GM21528 (cell line): ENCODE measurements at regions not wholly inside any gene's neighbourhood (a gene's known extent, or its start where the extent isn't known, plus 50 kb on each side); places are given as distances from the start of the nearest gene placed in this dataset.
"Not testable (repeated sequence)": the region's sequence is repeated elsewhere in the genome, so short reads cannot be mapped to it uniquely, and the experiment has no call there.

Experiments
- ATAC-seq: cut with Tn5 transposase; IDR thresholded peaks from one replicate; pipeline ENCODE4 v1.9.1; 2021; ENCODE audit warnings: mild to moderate bottlenecking, moderate library complexity; ENCODE audit not compliant: unreplicated experiment, low FRiP score

DNA sequence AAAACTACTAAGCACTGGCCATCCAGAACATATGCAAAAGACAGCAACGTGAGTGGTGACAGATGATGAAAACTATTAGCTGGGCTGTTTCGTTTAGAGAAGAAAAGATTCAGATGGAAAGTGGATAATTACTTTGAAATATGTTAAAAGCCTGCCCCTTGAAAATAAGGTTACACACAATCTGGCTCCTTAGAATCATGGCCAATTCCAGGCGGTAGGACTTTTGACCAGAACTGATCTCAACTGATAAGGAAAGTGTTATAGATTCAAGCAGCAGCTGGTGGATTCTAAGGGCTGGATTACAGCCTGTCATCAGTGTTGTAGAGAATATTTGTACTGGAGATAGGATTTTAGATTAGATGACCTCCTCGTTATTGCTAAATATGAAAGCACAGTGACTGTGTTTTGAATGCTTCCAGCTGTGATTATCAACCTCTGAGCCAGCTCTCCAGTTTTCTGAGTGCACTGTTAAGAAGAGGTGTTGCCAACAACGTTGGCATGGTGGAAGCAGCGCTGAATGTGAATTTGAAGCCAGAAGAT is 75.1 kb downstream of the KBTBD2 start:
- ATAC-seq: not testable (repeated sequence)

DNA sequence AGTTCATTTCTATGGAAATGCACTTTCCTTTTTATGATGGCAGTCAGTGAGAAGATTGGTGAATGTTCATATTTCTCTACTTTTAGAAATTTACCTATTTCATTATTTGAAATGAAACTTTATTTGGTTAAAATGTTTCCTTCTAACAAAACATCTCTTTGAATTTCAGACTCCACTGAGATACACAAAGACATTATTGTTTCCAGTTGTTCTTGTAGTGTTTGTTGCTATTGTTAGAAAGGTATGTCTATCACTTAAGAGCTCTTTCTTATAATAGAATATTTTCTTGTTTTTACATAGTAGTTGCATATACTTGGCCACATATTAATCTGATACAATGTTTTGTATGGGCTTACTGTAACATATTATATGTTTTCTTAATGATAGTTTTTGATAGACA is 76.8 kb downstream of the KBTBD2 start:
- not testable (repeated sequence) for ATAC-seq

DNA sequence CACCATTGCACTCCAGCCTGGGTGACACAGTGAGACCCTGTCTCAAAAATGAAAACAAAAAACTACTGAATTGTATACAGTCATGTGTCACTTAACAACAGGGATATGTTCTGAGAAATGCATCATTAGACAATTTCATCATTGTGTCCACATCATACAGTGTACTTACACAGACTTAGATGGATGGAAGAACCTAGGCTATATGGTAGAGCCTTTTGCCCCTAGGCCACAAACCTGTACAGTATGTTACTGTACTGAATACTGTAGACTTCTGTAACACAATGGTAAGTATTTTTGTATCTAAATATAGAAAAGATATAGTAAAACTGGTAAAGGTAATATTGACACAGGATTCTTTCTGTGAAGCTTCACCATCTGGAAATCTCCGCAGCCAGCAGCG is 81.7 kb downstream of the KBTBD2 start:
- no peak for ATAC-seq

DNA sequence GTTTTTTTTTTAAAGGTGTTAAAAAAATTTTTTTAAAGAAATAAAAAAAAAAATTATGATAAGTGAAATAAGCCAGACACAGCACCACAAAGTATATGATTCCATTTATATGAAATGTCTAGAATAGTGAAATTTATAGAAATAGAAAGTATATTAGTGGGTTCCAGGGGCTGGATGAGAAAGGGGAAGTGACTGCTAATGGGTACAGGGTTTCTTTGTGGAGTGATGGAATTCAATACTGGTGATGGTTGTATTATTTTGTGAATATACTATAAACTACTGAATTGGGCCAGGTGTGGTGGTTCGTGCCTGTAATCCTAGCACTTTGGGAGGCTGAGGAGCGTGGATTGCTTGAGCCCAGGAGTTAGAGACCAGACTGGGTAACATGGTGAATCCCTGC is 82.2 kb downstream of the KBTBD2 start:
- ATAC-seq: no peak

DNA sequence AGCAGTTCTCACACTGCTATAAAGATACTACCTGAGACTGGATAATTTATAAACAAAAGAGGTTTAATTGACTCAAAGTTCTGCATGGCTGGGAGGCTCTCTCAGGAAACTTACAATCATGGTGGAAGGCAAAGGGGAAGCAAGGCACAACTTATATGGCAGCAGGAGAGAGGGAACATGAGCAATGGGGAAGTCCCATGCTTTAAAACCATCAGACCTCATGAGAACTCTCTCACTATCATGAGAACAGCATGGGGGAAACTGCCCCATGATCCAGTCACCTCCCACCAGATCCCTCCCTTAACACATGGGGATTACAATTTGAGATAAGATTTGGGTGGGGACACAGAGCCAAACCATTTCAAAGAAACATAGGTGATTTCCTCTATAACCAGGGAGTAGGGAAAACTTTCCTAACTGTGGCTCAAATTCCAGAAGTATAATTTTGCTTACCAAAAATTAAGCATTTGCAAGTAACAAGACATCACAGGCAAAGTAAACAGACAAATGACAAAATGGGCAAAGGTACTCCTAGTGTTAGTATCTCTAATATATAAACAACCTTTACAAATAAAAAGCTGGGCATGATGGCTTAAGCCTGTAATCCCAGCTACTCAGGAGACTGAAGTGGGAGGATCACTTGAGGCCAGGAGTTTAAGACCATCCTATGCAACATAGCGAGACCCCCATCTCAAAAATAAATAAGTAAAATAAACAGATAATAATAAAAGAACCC is 88.0 kb downstream of the KBTBD2 start:
- ATAC-seq: no peak

DNA sequence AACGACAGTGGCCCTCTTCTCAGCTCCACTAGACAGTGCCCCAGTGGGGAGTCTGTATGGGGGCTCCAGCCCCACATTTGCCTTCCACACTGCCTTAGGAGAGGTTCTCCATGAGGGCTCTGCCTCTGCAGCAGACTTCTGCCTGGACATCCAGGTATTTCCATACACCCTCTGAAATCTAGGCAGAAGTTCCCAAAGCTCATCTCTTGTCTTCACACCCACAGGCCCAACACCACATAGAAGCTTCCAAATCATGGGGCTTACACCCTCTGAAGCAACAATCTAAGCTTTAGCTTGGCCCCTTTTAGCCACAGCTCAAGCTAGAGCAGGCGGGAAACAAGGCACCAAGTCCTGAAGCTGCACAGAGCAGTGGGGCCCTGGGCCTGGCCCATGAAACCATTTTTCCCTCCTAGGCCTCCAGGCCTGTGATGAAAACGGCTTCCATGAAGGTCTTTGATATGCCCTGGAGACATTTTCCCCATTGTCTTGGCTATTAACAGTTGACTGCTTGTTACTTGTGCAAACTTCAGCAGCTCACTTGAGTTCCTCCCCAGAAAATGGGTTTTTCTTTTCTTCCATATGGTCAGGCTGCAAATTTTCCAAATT is 89.2 kb downstream of the KBTBD2 start:
- ATAC-seq: no peak

DNA sequence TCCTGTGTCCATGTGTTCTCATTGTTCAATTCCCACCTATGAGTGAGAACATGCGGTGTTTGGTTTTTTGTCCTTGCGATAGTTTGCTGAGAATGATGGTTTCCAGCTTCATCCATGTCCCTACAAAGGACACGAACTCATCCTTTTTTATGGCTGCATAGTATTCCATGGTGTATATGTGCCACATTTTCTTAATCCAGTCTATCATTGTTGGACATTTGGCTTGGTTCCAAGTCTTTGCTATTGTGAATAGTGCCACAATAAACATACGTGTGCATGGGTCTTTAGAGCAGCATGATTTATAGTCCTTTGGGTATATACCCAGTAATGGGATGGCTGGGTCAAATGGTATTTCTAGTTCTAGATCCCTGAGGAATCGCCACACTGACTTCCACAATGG is 98.5 kb downstream of the KBTBD2 start:
- not testable (repeated sequence) for ATAC-seq

DNA sequence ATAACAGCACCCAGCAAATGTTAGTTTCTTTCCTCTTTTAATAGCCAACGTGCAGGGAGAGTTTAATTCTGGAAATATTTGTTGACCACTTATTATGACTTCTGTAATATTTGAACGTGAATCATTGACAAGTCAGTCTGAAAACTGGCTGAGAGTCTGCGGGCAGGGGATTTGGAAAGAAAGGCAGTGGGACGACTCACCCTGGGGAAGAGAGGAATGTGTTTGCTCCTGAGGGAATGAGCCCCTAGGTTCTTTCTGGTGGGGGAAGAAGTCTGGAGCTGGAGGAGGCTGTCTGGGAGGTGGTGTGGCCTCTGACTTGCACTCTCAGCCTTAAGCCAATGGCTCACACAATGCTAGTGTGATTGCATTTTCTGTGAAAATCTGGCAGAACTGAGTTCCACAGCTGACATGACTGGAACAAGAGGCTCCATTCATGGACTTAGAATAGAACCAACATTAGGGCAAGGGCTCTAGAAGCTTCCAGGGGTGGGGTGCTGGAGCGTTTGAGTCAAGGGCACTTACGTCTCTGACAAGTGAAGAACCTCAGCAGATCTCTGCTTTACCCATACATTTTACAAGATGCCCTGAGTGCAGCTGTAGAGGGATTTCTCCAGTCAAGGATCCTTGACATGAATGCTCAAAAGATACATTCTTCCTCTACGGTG is 100.7 kb downstream of the KBTBD2 start:
- not testable (repeated sequence) for ATAC-seq

DNA sequence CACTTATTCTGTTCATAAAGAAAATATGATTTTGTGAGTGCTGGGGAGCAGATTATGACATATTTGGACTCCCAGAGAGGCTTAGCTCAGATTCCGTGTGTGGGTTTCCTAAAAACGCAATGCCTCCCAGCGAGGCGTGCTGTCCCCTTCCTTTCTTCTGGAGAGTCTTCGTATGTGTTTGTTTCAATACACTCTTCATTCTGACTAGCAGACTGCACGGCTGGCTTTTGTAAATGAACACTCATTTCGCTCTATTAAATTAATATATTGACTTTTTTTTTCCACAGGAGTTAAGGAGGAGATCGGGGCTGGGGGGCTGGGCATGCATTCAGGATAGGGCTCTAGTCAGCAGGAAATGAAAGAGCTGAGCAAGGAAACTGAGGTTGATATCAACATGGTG is 102.3 kb downstream of the KBTBD2 start:
- not testable (repeated sequence) for ATAC-seq

DNA sequence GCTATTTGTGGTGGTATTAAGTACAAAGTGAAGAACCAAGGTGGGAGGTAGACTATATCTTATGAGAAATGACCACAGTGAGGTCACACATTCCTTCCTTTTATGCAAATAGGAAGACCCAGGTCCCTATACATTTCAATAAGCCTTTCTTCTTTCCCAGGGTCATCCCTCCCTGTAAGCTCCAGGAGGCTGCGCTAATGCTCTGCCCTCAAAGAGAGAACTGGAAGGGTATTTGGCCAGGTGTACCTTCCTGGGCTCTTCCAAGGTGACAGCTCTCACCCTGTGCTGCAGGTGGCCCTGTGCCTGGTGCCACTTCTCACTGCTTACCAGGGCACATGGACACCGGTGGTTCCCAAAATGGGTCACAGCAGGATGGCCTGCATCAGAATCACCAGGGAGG is 103.4 kb downstream of the KBTBD2 start:
- ATAC-seq: not testable (repeated sequence)

DNA sequence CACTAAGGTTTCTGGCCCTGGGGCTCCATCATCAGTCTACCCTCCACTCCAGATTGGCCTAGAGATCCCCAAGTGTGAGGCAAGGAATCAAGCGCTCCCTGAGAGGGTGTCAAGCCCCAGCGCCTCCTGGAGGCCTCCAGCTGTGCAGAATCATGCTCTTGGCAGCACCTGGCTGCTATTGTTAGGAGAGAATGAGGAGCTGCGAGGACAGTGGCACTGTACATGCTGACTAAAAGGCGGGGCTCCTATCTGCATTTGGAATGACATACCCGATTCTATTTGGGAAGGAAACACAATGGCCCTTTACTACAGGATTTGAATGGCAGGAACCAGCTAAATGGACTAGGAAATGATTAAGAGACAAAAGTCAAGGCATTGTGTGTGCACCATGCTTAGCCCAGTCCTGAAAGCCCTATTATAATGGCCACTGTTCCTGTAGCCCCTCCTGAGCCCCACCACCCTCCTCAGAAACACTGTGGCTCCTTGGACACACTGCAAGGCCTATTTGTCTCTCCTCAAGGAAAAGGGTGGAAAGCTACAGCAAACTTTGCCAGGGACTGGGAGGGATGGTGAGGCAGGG is 106.1 kb downstream of the KBTBD2 start:
- ATAC-seq: not testable (repeated sequence)

DNA sequence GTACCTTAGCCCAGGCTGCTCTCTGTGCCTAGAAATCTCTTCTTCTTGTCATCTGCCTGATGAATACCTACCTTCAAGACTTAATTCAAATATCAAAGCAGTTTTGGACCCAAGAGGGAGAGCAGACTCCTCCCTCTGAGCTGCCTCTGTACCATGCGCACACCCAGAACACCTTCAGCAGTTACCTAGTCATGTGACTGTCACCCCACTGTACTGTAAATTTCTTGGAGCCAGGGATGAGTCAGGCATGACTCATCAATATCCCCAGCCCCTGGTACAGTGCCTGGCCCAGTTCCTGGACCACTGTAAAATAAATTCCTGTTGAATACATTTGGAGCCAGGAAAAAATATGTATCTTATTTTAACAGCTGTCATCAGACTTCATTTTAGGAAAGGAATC is 111.7 kb downstream of the KBTBD2 start:
- not testable (repeated sequence) for ATAC-seq

DNA sequence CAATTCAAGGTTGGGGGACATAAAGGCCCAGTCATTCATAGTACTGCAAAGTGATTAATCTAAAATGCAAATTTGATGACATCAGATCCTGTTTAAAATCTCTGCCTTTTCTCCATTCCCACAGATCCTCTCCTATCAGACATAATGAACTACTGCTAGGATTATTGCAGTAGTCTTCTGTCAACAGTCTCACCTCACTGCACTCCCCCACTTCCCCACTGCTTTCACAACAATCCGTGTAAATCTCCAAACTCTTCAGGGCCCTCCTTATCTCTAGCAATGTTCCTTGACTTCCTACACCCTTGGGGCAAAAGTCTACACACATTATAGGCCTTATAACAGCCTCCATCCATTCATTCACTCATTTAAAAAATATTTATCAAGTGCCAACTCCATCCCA is 112.4 kb downstream of the KBTBD2 start:
- ATAC-seq: no peak

DNA sequence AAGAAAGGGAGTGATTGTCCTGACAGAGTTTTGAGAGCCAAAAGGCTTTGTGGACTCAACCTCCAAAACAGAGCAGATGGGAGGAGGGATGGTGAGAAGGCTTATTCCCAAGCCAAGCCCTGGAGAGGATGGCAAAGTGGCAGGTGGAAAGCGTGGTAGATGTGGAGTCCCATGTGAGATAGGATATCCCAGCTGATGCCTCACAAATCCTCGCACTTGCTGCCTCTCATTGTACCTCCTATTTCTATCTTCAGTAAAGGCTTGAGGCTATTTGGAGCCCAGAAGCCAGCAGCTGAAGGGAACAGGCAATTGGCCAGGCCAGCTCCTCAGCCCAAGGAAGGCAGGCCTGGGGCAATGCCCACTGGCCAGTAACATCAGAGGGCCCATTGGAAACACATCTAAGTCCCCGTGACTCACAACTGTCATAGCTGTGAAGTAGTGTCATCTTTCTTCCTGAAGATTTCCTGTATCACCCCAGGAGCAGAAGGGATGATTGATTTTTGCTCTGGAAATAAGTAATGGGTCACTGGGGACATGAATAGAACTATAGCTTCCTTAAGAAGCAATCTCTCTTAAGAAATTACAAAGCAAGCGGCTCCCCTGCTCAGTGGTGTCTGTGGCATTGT is 114.4 kb downstream of the KBTBD2 start:
- not testable (repeated sequence) for ATAC-seq

DNA sequence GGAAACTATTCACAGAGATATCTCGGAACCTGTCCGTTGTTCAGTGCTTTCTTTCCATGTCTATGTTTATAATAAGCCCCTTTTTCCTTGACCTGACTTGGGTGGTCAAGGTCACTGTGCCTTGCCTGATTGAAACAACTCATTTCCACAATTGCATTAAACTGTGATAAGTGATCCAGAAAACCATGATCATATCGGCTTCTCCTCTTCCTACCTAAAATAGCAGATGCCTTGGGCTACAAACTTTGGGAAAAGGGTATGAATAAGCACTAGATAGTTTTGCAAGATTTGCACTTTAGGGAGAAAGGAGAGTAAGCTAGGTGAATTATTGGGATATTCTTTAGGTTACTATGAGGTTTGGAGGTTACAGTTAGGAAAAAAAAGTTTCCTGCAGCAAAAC is 115.2 kb downstream of the KBTBD2 start:
- ATAC-seq: not testable (repeated sequence)

DNA sequence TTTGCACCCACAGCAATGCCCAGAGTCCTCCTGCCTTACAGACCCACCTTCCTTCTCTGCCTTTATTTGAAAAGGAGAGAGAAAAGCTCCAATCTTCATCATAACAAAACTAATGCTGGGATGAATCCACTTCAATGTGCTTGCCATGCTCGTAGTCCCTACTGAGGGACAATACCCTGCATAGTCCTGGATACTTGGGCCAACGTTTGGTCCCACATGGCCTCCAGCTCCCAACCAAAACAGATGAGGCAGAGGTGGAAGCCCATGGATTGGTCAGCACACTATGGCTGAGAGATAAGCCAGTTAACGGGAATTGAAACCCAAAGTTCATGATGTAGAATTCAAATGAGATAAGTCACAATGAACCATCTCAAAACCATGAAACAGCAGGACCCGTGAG is 115.8 kb downstream of the KBTBD2 start:
- not testable (repeated sequence) for ATAC-seq

DNA sequence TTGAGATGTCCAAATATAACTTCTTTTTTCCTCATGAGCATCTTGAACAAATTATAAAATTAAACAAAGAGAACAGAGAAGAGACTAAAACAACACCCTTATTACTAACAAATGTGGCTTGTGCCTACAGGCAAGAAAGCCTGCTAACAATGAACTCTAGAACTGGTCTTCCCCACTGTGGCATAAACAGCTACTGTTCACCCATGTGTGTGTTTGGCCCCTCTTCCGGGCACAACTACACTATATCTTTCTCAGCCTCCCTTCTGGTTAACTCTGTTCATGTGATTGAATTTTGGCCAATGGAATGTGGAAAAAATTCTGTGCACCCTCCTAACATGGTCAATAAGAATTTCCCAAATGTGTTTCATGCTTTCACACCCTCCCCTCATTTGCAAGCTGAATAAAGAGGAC is 117.0 kb downstream of the KBTBD2 start:
- no peak for ATAC-seq

DNA sequence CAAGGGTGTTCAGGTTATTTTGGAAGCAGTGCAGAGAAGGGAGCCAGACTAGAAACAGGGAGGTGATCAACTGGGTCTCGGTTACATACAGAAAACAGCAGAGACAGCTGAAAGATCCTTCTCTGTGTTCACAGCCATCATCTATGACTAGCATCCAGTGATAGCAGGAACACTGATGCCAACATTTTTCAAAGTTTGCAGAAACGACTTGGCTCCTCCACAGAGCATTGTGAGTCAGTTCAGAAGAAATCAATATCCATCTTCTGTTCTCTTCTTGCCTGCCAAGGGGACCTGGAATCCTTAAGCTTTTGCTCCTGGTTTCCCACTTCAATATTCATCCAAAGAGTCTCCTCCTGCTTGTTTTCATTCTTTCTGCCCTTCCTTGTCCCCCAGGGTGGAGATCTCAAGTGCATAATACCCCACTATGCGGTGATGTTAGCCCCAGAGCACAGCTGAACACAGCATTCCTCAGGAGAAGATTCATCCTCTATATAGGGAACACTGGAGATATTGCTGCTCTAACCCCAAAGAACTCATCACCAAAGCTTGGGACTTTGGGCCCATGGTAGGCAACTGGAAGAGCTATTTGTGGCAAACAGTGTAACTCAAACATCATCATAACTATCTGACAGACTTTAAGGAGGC is 122.6 kb downstream of the KBTBD2 start:
- not testable (repeated sequence) for ATAC-seq

DNA sequence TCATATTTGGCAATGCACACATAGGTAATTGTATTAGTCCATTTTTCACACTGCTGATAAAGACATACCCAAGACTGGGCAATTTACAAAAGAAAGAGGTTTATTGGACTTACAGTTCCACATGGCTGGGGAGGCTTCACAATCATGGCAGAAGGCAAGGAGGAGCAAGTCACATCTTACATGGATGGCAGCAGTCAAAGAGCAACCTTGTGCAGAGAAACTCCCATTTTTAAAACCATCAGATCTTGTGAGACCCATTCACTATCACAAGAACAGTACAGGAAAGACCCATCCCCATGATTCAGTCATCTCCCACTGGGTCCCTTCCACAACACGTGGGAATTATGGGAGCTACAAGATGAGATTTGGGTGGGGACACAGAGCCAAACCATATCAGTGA is 123.2 kb downstream of the KBTBD2 start:
- not testable (repeated sequence) for ATAC-seq

DNA sequence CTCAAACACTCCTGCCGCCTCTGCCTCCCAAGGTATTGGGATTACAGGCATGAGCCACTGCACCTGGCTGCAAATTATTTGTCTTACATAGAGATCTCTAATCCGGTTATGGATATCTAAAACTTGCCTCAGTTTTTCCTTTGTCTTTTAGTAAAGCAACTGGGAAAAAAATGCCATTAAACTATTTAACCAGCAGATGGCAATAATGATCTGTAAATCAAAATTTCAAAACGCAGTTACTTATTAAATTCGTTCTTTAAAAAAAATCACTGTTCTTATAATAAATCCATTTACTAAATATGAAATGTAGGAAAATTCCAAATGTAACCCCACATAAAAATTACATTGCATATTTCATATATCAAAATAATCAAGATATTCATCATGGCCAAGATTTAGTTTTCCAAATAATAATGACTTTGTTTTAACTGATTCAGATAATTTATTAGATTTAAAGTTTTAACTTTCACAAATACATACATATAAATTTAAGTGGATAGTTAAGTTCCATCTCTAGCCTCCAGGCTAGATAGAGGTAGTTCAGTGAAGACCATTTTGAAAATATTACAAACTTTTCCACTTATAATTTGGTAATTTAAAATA is 125.8 kb downstream of the KBTBD2 start:
- not testable (repeated sequence) for ATAC-seq
